ENCODE measurements at regions not wholly inside any gene's neighbourhood (a gene's known extent, or its start where the extent isn't known, plus 50 kb on each side); places are given as distances from the start of the nearest gene placed in this dataset.
"Not testable (repeated sequence)": the region's sequence is repeated elsewhere in the genome, so short reads cannot be mapped to it uniquely, and the experiment has no call there.

GRCh38 chr2:16055848-16056580 lies 115.7 kb downstream of the MYCN start:
- Histone ChIP-seq H3K36me3 (ENCODE audit: low read length) (no peaks in the 10 kb centered on the region), H3K9me2 (replicated peaks; ENCODE audit: insufficient read depth, low read length) (no peaks in the 10 kb centered on the region), H3K27ac (ENCODE audit: low read depth, low read length) (no peak overlapping the region), H3K27me3 (ENCODE audit: low read length) (no peaks in the 10 kb centered on the region), H3K4me2 (ENCODE audit: low read depth, low read length, poor library complexity, severe bottlenecking) (no peak overlapping the region), H2AFZ (ENCODE audit: low read depth, low read length, severe bottlenecking) (no peak overlapping the region), H3K79me2 (ENCODE audit: insufficient read depth, low read length) (no peaks in the 10 kb centered on the region), H3F3A (ENCODE audit: insufficient read depth) (no peaks in the 10 kb centered on the region), H4K20me1 (ENCODE audit: low read depth, low read length) (no peaks in the 10 kb centered on the region), H3K9me3 (ENCODE audit: insufficient read depth, low read length) (no peaks in the 10 kb centered on the region), H3K9ac (ENCODE audit: low read length) (no peak overlapping the region), H3K4me3 (ENCODE audit: insufficient read depth, low read length, poor library complexity, severe bottlenecking) (no peak overlapping the region)
- TF ChIP-seq, protein P1, sequence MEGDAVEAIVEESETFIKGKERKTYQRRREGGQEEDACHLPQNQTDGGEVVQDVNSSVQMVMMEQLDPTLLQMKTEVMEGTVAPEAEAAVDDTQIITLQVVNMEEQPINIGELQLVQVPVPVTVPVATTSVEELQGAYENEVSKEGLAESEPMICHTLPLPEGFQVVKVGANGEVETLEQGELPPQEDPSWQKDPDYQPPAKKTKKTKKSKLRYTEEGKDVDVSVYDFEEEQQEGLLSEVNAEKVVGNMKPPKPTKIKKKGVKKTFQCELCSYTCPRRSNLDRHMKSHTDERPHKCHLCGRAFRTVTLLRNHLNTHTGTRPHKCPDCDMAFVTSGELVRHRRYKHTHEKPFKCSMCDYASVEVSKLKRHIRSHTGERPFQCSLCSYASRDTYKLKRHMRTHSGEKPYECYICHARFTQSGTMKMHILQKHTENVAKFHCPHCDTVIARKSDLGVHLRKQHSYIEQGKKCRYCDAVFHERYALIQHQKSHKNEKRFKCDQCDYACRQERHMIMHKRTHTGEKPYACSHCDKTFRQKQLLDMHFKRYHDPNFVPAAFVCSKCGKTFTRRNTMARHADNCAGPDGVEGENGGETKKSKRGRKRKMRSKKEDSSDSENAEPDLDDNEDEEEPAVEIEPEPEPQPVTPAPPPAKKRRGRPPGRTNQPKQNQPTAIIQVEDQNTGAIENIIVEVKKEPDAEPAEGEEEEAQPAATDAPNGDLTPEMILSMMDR (IDR thresholded peaks at IDR 0.05; ENCODE audit: insufficient read depth, low read length, poor library complexity, severe bottlenecking), result no peak
- no peak for TF ChIP-seq EZH2phosphoT487 (conservative IDR thresholded peaks at IDR 0.05; ENCODE audit: low read length)

DNA sequence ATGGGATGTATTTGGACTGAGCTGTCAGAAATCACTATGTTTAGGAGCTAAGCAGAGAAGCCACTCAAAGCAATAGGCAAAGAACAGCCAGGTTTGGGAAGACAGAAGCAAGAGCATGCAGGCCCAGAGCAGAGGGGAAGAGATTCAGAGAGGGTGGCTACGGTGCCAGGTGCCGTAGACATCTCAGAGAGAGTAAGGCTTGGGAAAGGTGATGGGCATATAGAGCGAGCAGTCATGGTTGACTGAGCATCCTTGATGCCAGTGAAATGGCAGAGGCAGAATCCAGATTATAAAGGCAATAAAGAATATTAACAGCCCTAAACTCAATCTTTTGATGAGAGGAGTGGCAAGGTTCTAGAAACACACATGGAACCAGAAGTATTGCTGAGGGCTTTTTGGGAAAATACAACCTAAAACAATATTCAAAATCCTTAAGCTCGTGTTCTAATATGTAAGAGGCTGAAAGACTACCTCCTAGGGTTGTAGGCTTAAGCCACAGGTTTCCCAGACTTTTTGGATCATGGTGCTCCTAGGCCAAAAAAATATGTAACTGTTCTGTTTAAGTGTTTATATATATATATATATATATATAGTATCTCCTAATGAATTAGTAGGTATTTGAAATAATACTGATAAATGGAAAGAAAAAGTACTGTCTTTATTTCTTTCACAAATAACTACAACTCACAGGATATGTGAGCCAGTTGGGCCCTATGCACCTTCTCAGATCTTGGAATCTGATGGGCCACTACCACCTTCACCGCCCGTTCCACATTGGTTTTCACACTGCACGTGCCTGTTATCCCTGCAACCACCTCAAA lies 113.3 kb downstream of the MYCN start:
- Histone ChIP-seq H3K4me3 (ENCODE audit: insufficient read depth, low read length, poor library complexity, severe bottlenecking) (no peak overlapping the region), H3K9me3 (ENCODE audit: insufficient read depth, low read length) (no peaks in the 10 kb centered on the region), H3K9ac (ENCODE audit: low read length) (no peak overlapping the region), H3F3A (ENCODE audit: insufficient read depth) (no peaks in the 10 kb centered on the region), H3K79me2 (ENCODE audit: insufficient read depth, low read length) (no peaks in the 10 kb centered on the region), H4K20me1 (ENCODE audit: low read depth, low read length) (no peaks in the 10 kb centered on the region), H3K9me2 (replicated peaks; ENCODE audit: insufficient read depth, low read length) (no peaks in the 10 kb centered on the region), H2AFZ (ENCODE audit: low read depth, low read length, severe bottlenecking) (no peak overlapping the region), H3K4me2 (ENCODE audit: low read depth, low read length, poor library complexity, severe bottlenecking) (no peak overlapping the region), H3K27me3 (ENCODE audit: low read length) (no peaks in the 10 kb centered on the region), H3K27ac (ENCODE audit: low read depth, low read length) (no peak overlapping the region), H3K36me3 (ENCODE audit: low read length) (no peaks in the 10 kb centered on the region)
- TF ChIP-seq, protein P1 (IDR thresholded peaks at IDR 0.05; ENCODE audit: insufficient read depth, low read length, poor library complexity, severe bottlenecking), result no peak
- TF ChIP-seq EZH2phosphoT487 (conservative IDR thresholded peaks at IDR 0.05; ENCODE audit: low read length), result no peak

DNA sequence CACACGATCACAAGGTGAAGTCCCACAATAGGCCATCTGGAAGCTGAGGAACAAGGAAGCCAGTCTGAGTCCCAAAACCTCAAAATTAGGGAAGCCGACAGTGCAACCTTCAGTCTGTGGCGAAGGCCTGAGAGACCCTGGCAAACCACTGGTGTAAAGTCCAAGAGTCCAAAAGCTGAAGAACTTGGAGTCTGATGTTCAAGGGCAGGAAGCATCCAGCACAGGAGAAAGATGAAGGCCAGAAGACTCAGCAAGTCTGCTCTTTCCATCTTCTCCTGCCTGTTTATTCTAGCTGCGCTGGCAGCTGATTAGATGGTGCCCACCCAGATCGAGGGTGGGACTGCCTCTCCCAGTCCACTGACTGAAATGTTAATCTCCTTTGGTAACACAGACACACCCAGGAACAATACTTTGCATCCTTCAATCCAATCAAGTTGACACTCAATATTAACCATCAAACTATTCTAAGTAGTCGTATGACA lies 112.3 kb downstream of the MYCN start:
- H3K27me3 ChIP-seq (ENCODE audit: low read length); H3K36me3 ChIP-seq (ENCODE audit: low read length); H3F3A ChIP-seq (ENCODE audit: insufficient read depth); H2AFZ ChIP-seq (ENCODE audit: low read depth, low read length, severe bottlenecking); H3K9me3 ChIP-seq (ENCODE audit: insufficient read depth, low read length); H3K4me3 ChIP-seq (ENCODE audit: insufficient read depth, low read length, poor library complexity, severe bottlenecking); H3K27ac ChIP-seq (ENCODE audit: low read depth, low read length); H3K9ac ChIP-seq (ENCODE audit: low read length); H3K79me2 ChIP-seq (ENCODE audit: insufficient read depth, low read length); H3K4me2 ChIP-seq (ENCODE audit: low read depth, low read length, poor library complexity, severe bottlenecking); H3K9me2 ChIP-seq (replicated peaks; ENCODE audit: insufficient read depth, low read length); H4K20me1 ChIP-seq (ENCODE audit: low read depth, low read length): not testable (repeated sequence)
